HEK293 (cell line): ENCODE measurements at regions not wholly inside any gene's neighbourhood (a gene's known extent, or its start where the extent isn't known, plus 50 kb on each side); places are given as distances from the start of the nearest gene placed in this dataset.
A peak's percentile ranks its signal among the peaks of the same experiment; 100 is the strongest.

Experiments
- CTCF ChIA-PET: fragments of 350-600 bp; formaldehyde crosslinking; extraction: SDS; loops from one replicate; lab custom pipeline; 2021; ENCODE audit warnings: antibody characterized with exemption; lab: Yijun Ruan, JAX
- POLR2A ChIA-PET: fragments of 300-600 bp; formaldehyde crosslinking; extraction: SDS; loops from one replicate; lab custom pipeline; 2020; ENCODE audit warnings: antibody characterized with exemption, inconsistent platforms; lab: Yijun Ruan, JAX
- H3K27ac ChIP-seq: fragments of 200-500 bp; sonication (Bioruptor generic); 2 replicates; pipeline ENCODE4 v1.5.1; 2014; ENCODE audit warnings: low read depth, low read length, control low read depth, inconsistent platforms; ENCODE audit errors: extremely low read depth
- H3K36me3 ChIP-seq, 2 experiments: fragments of 200-500 bp in 1 of 2; sonication (Bioruptor generic) in 1 of 2; 1 replicate in 1 of 2; 2 replicates in 1 of 2; pipeline ENCODE4 v1.5.1; 2014 to 2017; ENCODE audit warnings: inconsistent platforms in 2 of 2, low read length in 2 of 2; ENCODE audit not compliant: control insufficient read depth in 2 of 2, insufficient read depth in 1 of 2
- H3K4me1 ChIP-seq: fragments of 200-500 bp; sonication (Bioruptor generic); 2 replicates; pipeline ENCODE4 v1.5.1; 2014; ENCODE audit warnings: mild to moderate bottlenecking, low read length, inconsistent platforms; ENCODE audit not compliant: control insufficient read depth, insufficient read depth
- H3K4me3 ChIP-seq: 2 replicates; pipeline ENCODE4 v1.5.1; 2011; ENCODE audit warnings: low read depth, mild to moderate bottlenecking, control low read depth, low read length, moderate library complexity
- H3K9me3 ChIP-seq: fragments of 200-500 bp; sonication (Bioruptor generic); 2 replicates; pipeline ENCODE4 v1.5.1; 2014; ENCODE audit warnings: low read depth, low read length, inconsistent platforms; ENCODE audit not compliant: control insufficient read depth, insufficient read depth
- GLIS1 ChIP-seq: fragments of 450-650 bp; formaldehyde crosslinking; IDR thresholded peaks from 2 replicates; pipeline ENCODE4 v1.5.1; 2016; ENCODE audit warnings: missing biosample characterization, missing genetic modification characterization
- GLIS2 ChIP-seq: fragments of 450-650 bp; formaldehyde crosslinking; IDR thresholded peaks from 2 replicates; pipeline ENCODE4 v1.5.1; 2016; ENCODE audit warnings: missing biosample characterization, missing genetic modification characterization
- IKZF3 ChIP-seq: fragments of 450-650 bp; IDR thresholded peaks from 2 replicates; pipeline ENCODE4 v1.5.0; 2018; ENCODE audit warnings: missing biosample characterization, mild to moderate bottlenecking, missing genetic modification characterization, moderate library complexity
- KLF10 ChIP-seq: fragments of 450-650 bp; IDR thresholded peaks from 2 replicates; pipeline ENCODE4 v1.5.1; 2018; ENCODE audit warnings: missing biosample characterization, mild to moderate bottlenecking, missing genetic modification characterization
- MEIS1 ChIP-seq: sonication (generic); formaldehyde crosslinking; IDR thresholded peaks from 2 replicates; pipeline ENCODE4 v1.8.1; 2022; ENCODE audit warnings: missing genetic modification reagents, mild to moderate bottlenecking, borderline replicate concordance
- OVOL3 ChIP-seq: fragments of 450-650 bp; formaldehyde crosslinking; IDR thresholded peaks from 2 replicates; pipeline ENCODE4 v1.5.1; 2016; ENCODE audit warnings: missing biosample characterization, missing genetic modification characterization
- PRDM4 ChIP-seq: fragments of 450-650 bp; formaldehyde crosslinking; IDR thresholded peaks from 2 replicates; pipeline ENCODE4 v1.5.1; 2017; ENCODE audit warnings: missing biosample characterization, missing genetic modification characterization
- YY1 ChIP-seq: fragments of 450-650 bp; formaldehyde crosslinking; IDR thresholded peaks from 2 replicates; pipeline ENCODE4 v1.5.1; 2018; ENCODE audit warnings: missing biosample characterization, missing genetic modification characterization
- ZBTB20 ChIP-seq: fragments of 450-650 bp; formaldehyde crosslinking; IDR thresholded peaks from 2 replicates; pipeline ENCODE4 v1.5.1; 2016; ENCODE audit warnings: missing biosample characterization, missing genetic modification characterization
- ZIC2 ChIP-seq: fragments of 450-650 bp; formaldehyde crosslinking; IDR thresholded peaks from 2 replicates; pipeline ENCODE4 v1.5.1; 2016; ENCODE audit warnings: missing biosample characterization, missing genetic modification characterization
- ZNF138 ChIP-seq: fragments of 450-650 bp; formaldehyde crosslinking; IDR thresholded peaks from 2 replicates; pipeline ENCODE4 v1.5.1; 2016; ENCODE audit warnings: missing biosample characterization, missing genetic modification characterization, borderline replicate concordance
- ZNF19 ChIP-seq: fragments of 450-650 bp; formaldehyde crosslinking; IDR thresholded peaks from 2 replicates; pipeline ENCODE4; 2016; ENCODE audit warnings: missing biosample characterization, missing genetic modification characterization, low read depth
- ZNF335 ChIP-seq: fragments of 450-650 bp; formaldehyde crosslinking; conservative IDR thresholded peaks from 2 replicates; pipeline ENCODE4 v1.5.1; 2016; ENCODE audit warnings: missing biosample characterization, missing genetic modification characterization
- ZNF37A ChIP-seq: fragments of 450-650 bp; IDR thresholded peaks from 2 replicates; pipeline ENCODE4 v1.5.1; 2018; ENCODE audit warnings: missing biosample characterization, missing genetic modification characterization
- ZNF473 ChIP-seq: fragments of 450-650 bp; formaldehyde crosslinking; IDR thresholded peaks from 2 replicates; pipeline ENCODE4 v1.5.1; 2017; ENCODE audit warnings: missing biosample characterization, missing genetic modification characterization
- ZNF510 ChIP-seq: fragments of 450-650 bp; formaldehyde crosslinking; IDR thresholded peaks from 2 replicates; pipeline ENCODE4 v1.5.1; 2018; ENCODE audit warnings: mild to moderate bottlenecking, missing genetic modification characterization, missing biosample characterization; ENCODE audit not compliant: insufficient replicate concordance
- ZNF513 ChIP-seq: fragments of 450-650 bp; IDR thresholded peaks from 2 replicates; pipeline ENCODE4 v1.5.1; 2018; ENCODE audit warnings: missing biosample characterization, missing genetic modification characterization
- ZNF549 ChIP-seq: fragments of 450-650 bp; IDR thresholded peaks from 2 replicates; pipeline ENCODE4 v1.5.1; 2018; ENCODE audit warnings: missing biosample characterization, missing genetic modification characterization, mild to moderate bottlenecking, inconsistent platforms, moderate library complexity
- ZNF621 ChIP-seq: fragments of 450-650 bp; formaldehyde crosslinking; IDR thresholded peaks from 2 replicates; pipeline ENCODE4 v1.5.1; 2017; ENCODE audit warnings: missing biosample characterization, missing genetic modification characterization
- ZNF645 ChIP-seq: fragments of 450-650 bp; formaldehyde crosslinking; IDR thresholded peaks from 2 replicates; pipeline ENCODE4; 2016; ENCODE audit warnings: missing biosample characterization, missing genetic modification characterization
- ZNF654 ChIP-seq: fragments of 450-650 bp; formaldehyde crosslinking; IDR thresholded peaks from 2 replicates; pipeline ENCODE4 v1.5.1; 2016; ENCODE audit warnings: low read depth, missing biosample characterization, missing genetic modification characterization
- ZNF658 ChIP-seq: fragments of 450-650 bp; formaldehyde crosslinking; IDR thresholded peaks from 2 replicates; pipeline ENCODE4; 2016; ENCODE audit warnings: missing biosample characterization, missing genetic modification characterization
- ZNF791 ChIP-seq: fragments of 450-650 bp; formaldehyde crosslinking; IDR thresholded peaks from 2 replicates; pipeline ENCODE4 v1.5.1; 2016; ENCODE audit warnings: missing biosample characterization, missing genetic modification characterization
- TF ChIP-seq, protein P1 (sequence below): fragments of 450-650 bp; formaldehyde crosslinking; IDR thresholded peaks from 2 replicates; pipeline ENCODE4 v1.5.1; 2016; ENCODE audit warnings: missing biosample characterization, missing genetic modification characterization

DNA sequence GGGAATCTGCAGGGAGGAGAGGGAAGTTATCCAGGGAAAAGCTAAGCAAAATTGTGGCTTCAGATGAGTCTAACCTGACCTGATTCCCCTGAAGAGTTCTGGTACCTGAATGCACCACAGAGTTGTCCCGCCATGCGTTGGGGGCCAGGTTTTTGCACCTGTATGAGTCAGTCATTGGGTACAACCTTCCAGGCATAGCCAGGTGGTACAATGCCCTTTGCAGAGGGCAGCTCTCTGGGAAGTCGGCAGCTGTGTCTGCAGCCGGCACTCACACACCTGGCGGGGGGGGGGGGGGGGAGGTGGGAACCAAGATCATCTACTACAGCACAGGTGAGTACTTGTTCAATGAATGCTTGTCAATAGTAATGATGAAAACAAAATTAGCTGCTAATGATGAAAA is 52.5 kb upstream of the GTF3A start:
- H3K4me3 ChIP-seq, result no peak overlapping the region
- CTCF ChIA-PET, result interaction anchor here (1.0 to 1.3 kb wide), 3 partner anchors 10 to 455 kb away, joined by 3 to 5 read pairs (median 5); no protein-coding TSS in a partner anchor
- H3K36me3 ChIP-seq, result no peaks in the 10 kb centered on the region
- TF ChIP-seq ZNF335 (tag by site-specific recombination) (no peak), ZNF791 (tag by site-specific recombination) (no peak), GLIS1 (no peak), YY1 (tag by site-specific recombination) (no peak), ZNF138 (tag by site-specific recombination) (no peak), ZNF513 (tag by site-specific recombination) (no peak), ZNF549 (no peak), ZNF37A (tag by site-specific recombination) (no peak), GLIS2 (no peak), ZNF19 (tag by site-specific recombination) (no peak), ZNF473 (no peak), ZNF658 (tag by site-specific recombination) (no peak), OVOL3 (tag by site-specific recombination) (no peak), ZBTB20 (tag by site-specific recombination) (no peak), ZNF510 (tag by site-specific recombination) (no peak), ZNF621 (no peak), KLF10 (no peak), PRDM4 (no peak), ZIC2 (no peak)
- TF ChIP-seq, protein P1, sequence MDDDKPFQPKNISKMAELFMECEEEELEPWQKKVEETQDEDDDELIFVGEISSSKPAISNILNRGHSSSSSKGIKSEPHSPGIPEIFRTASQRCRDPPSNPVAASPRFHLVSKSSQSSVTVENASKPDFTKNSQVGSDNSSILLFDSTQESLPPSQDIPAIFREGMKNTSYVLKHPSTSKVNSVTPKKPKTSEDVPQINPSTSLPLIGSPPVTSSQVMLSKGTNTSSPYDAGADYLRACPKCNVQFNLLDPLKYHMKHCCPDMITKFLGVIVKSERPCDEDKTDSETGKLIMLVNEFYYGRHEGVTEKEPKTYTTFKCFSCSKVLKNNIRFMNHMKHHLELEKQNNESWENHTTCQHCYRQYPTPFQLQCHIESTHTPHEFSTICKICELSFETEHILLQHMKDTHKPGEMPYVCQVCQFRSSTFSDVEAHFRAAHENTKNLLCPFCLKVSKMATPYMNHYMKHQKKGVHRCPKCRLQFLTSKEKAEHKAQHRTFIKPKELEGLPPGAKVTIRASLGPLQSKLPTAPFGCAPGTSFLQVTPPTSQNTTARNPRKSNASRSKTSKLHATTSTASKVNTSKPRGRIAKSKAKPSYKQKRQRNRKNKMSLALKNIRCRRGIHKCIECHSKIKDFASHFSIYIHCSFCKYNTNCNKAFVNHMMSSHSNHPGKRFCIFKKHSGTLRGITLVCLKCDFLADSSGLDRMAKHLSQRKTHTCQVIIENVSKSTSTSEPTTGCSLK (tag by site-specific recombination), result no peak
- no peaks in the 10 kb centered on the region for H3K9me3 ChIP-seq
- no peak overlapping the region for H3K27ac ChIP-seq
- H3K4me1 ChIP-seq, result no peaks in the 10 kb centered on the region
- POLR2A ChIA-PET, result interaction anchor here (0.5 kb wide), 1 partner anchor 33 kb away, joined by 4 read pairs; no protein-coding TSS in a partner anchor

- H3K4me3 ChIP-seq, result no peak overlapping the region
- ChIA-PET CTCF (interaction anchor here (0.6 to 5.1 kb wide), 7 partner anchors 11 to 611 kb away, joined by 3 to 34 read pairs (median 5); no protein-coding TSS in a partner anchor), POLR2A (no interaction called here)
- H3K36me3 ChIP-seq, result no peaks in the 10 kb centered on the region
- TF ChIP-seq MEIS1 (no peak), ZNF654 (peak; percentile 26; the same call in 1 of the 2 replicates), ZNF645 (tag by site-specific recombination) (no peak), IKZF3 (tag by site-specific recombination) (0 out of 2 replicates have a peak, but pooled peaks have one; percentile 11)
- H3K9me3 ChIP-seq, result no peaks in the 10 kb centered on the region
- no peak overlapping the region for H3K27ac ChIP-seq
- no peaks in the 10 kb centered on the region for H3K4me1 ChIP-seq
These were observed 51.5 kb upstream of the GTF3A start for GRCh38 chr13:27372896-27373295.
